ENCODE measurements at regions not wholly inside any gene's neighbourhood (a gene's known extent, or its start where the extent isn't known, plus 50 kb on each side); places are given as distances from the start of the nearest gene placed in this dataset.

DNA sequence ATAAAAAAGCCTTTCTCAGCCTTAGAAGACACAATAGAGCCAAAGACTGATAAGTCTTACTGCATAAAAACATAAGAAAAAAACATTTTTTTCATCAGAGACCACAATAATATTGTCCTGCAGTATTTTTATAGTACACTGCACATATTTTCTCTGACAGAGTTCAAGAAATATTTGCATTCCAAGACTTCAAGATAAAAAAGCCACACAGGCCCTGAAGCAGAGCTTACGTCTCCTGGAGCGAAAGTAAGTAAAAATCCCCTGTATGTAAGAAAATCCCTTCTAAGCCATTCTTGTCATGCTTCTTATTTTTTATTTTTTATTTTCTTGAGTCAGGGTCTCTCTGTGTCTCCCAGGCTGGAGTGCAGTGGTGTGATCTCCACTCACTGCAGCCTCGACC, 755.9 kb downstream of the LIG4 start:
- H3K4me1 ChIP-seq, result no peaks in the 10 kb centered on the region
- H3K9me3 ChIP-seq, result no peaks in the 10 kb centered on the region
- H3K27ac ChIP-seq, result no peak overlapping the region
- 71% methylated on average over 3 of the region's 3 CpGs for WGBS
- no peak overlapping the region for H3K4me3 ChIP-seq
- TF ChIP-seq EP300 (IDR thresholded peaks at IDR 0.05), result no peak
- no peak for TF ChIP-seq POLR2A (IDR thresholded peaks at IDR 0.05)
- TF ChIP-seq POLR2AphosphoS5 (IDR thresholded peaks at IDR 0.05), result no peak
- TF ChIP-seq, protein P1, sequence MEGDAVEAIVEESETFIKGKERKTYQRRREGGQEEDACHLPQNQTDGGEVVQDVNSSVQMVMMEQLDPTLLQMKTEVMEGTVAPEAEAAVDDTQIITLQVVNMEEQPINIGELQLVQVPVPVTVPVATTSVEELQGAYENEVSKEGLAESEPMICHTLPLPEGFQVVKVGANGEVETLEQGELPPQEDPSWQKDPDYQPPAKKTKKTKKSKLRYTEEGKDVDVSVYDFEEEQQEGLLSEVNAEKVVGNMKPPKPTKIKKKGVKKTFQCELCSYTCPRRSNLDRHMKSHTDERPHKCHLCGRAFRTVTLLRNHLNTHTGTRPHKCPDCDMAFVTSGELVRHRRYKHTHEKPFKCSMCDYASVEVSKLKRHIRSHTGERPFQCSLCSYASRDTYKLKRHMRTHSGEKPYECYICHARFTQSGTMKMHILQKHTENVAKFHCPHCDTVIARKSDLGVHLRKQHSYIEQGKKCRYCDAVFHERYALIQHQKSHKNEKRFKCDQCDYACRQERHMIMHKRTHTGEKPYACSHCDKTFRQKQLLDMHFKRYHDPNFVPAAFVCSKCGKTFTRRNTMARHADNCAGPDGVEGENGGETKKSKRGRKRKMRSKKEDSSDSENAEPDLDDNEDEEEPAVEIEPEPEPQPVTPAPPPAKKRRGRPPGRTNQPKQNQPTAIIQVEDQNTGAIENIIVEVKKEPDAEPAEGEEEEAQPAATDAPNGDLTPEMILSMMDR (IDR thresholded peaks at IDR 0.05), result no peak
- no peak for DNase-seq (ENCODE audit: low spot score in 2 of 2)
- no peaks in the 10 kb centered on the region for H3K27me3 ChIP-seq
- no peaks in the 10 kb centered on the region for H3K36me3 ChIP-seq

DNA sequence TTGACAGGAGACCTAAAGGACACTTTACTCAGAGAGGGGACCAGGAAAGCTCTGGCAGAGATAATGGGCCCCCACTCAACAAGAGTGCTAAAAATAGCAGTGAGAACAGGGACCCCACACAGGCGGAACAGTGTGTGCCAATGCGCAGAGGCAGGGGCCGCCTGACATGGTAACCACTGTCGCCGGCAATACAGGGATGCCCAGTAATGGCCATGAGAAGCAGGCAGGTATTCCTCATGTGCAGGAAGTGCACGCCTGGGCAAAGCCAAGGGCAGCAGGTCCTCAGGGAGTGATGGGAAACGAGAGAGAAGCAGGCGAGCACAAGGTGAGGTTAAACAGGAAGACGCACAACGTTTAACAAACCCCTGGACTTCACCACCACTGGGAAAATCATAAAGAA, 757.1 kb downstream of the LIG4 start:
- Histone ChIP-seq H3K27ac (no peak overlapping the region), H3K4me3 (no peak overlapping the region), H3K9me3 (no peaks in the 10 kb centered on the region), H3K4me1 (no peaks in the 10 kb centered on the region), H3K36me3 (no peaks in the 10 kb centered on the region), H3K27me3 (no peaks in the 10 kb centered on the region)
- TF ChIP-seq EP300 (IDR thresholded peaks at IDR 0.05), result no peak
- TF ChIP-seq, protein P1 (IDR thresholded peaks at IDR 0.05), result no peak
- TF ChIP-seq POLR2AphosphoS5 (IDR thresholded peaks at IDR 0.05), result no peak
- TF ChIP-seq POLR2A (IDR thresholded peaks at IDR 0.05), result no peak
- 83% methylated on average over 10 of the region's 10 CpGs for WGBS
- no peak for DNase-seq (ENCODE audit: low spot score in 2 of 2)

DNA sequence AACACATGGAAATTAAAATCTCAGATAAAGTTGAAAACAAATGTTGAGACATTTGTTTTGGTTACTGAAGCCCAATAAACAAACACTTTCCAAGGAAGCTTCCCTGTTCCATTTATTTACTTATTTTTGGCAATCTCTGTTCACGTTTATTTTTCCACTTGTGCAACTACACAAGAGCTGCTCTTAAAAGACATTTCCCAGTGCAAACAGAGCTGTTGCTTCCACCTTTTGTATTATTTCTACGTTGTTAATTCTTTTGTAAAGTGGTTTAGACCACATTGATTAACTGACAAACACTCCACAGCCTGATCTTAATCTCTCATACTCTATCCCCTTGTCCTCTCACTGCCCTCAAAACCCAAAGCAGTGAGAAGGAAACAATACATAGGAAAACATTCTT, 757.6 kb downstream of the LIG4 start:
- H3K4me1 ChIP-seq, result no peaks in the 10 kb centered on the region
- H3K36me3 ChIP-seq, result no peaks in the 10 kb centered on the region
- no peaks in the 10 kb centered on the region for H3K27me3 ChIP-seq
- no peak overlapping the region for H3K27ac ChIP-seq
- TF ChIP-seq EP300 (IDR thresholded peaks at IDR 0.05), result no peak
- H3K4me3 ChIP-seq, result no peak overlapping the region
- WGBS, result 33% methylated on average over 2 of the region's 2 CpGs
- H3K9me3 ChIP-seq, result no peaks in the 10 kb centered on the region
- DNase-seq (ENCODE audit: low spot score in 2 of 2), result no peak

DNA sequence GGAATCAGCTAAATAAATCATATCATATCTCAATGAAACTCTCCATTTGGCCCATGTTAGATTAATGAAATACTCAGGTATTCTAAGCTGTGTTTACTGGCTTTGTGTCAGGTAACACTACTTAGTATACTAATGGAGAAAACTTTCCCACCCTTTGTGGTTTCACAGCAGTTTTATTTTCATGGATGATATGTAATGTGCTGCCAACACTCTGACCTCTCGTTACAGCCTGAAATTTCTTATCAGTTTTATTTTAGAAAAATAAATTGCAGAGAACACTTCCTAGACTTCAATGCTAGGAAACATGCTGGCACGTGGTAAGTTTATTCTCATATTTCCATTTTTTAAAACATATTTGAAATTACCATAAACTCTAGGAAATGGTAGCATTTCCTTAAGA, 758.9 kb downstream of the LIG4 start:
- 50% methylated on average over 2 of the region's 2 CpGs for WGBS
- DNase-seq (ENCODE audit: low spot score in 2 of 2), result no peak
- TF ChIP-seq EP300 (IDR thresholded peaks at IDR 0.05) (no peak), POLR2A (IDR thresholded peaks at IDR 0.05) (no peak), POLR2AphosphoS5 (IDR thresholded peaks at IDR 0.05) (no peak)
- TF ChIP-seq, protein P1 (IDR thresholded peaks at IDR 0.05), result no peak

DNA sequence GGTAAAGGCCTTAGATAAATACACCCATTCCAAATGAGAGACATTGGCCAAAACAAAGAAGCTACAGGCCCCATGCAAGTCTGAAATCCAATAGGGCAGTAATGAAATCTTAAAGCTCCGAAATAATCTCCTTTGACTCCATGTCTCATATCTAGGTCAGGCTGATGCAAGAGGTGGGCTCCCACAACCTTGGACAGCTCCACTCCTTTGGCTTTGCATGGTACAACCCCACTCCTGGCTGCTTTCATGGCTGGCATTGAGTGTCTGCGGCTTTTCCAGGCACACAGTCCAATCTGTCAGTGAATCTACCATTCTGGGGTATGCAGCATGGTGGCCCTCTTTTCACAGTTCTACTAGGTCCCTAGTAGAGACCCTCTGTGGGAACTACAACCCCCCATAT, 762.5 kb downstream of the LIG4 start:
- no peak overlapping the region for H3K4me3 ChIP-seq
- no peaks in the 10 kb centered on the region for H3K4me1 ChIP-seq
- WGBS, result 88% methylated on average over 2 of the region's 2 CpGs
- no peaks in the 10 kb centered on the region for H3K9me3 ChIP-seq
- no peaks in the 10 kb centered on the region for H3K36me3 ChIP-seq
- DNase-seq (ENCODE audit: low spot score in 2 of 2), result no peak
- TF ChIP-seq, protein P1 (IDR thresholded peaks at IDR 0.05), result no peak
- no peak for TF ChIP-seq POLR2A (IDR thresholded peaks at IDR 0.05)
- no peak for TF ChIP-seq EP300 (IDR thresholded peaks at IDR 0.05)
- no peak for TF ChIP-seq POLR2AphosphoS5 (IDR thresholded peaks at IDR 0.05)
- no peaks in the 10 kb centered on the region for H3K27me3 ChIP-seq
- no peak overlapping the region for H3K27ac ChIP-seq

More for the DNA sequence above, 758.9 kb downstream of the LIG4 start:
- no peaks in the 10 kb centered on the region for H3K9me3 ChIP-seq
- no peaks in the 10 kb centered on the region for H3K27me3 ChIP-seq
- H3K4me3 ChIP-seq, result no peak overlapping the region
- no peaks in the 10 kb centered on the region for H3K36me3 ChIP-seq
- H3K4me1 ChIP-seq, result no peaks in the 10 kb centered on the region
- no peak overlapping the region for H3K27ac ChIP-seq

DNA sequence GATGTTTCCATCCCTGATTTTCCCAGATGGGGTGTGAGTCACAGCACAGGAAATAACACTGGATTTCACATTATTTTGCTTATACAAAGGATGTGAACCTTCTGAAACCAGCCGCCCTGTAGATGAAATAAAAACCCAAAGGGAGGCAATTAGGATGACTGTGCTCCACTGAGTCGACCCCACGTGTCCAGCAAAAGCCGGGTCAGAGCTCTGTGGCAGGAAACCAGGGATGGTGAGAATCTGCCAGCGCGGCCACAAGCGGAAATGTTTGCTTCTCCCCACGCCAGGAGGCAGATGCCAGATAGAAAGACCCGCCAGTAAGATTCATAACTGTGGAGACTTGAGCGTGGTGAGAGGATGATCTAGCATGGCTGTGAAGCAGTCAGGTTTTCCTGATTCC, 764.4 kb downstream of the LIG4 start:
- Histone ChIP-seq H3K9me3 (no peaks in the 10 kb centered on the region), H3K27me3 (no peaks in the 10 kb centered on the region), H3K36me3 (no peaks in the 10 kb centered on the region), H3K4me1 (no peaks in the 10 kb centered on the region), H3K27ac (no peak overlapping the region), H3K4me3 (no peak overlapping the region)
- no peak for DNase-seq (ENCODE audit: low spot score in 2 of 2)
- TF ChIP-seq POLR2A (IDR thresholded peaks at IDR 0.05) (no peak), EP300 (IDR thresholded peaks at IDR 0.05) (no peak), POLR2AphosphoS5 (IDR thresholded peaks at IDR 0.05) (no peak)
- TF ChIP-seq, protein P1 (IDR thresholded peaks at IDR 0.05), result no peak
- WGBS, result 66% methylated on average over 10 of the region's 10 CpGs
